ENCODE measurements at regions not wholly inside any gene's neighbourhood (a gene's known extent, or its start where the extent isn't known, plus 50 kb on each side); places are given as distances from the start of the nearest gene placed in this dataset.
"Not testable (repeated sequence)": the region's sequence is repeated elsewhere in the genome, so short reads cannot be mapped to it uniquely, and the experiment has no call there.

DNA sequence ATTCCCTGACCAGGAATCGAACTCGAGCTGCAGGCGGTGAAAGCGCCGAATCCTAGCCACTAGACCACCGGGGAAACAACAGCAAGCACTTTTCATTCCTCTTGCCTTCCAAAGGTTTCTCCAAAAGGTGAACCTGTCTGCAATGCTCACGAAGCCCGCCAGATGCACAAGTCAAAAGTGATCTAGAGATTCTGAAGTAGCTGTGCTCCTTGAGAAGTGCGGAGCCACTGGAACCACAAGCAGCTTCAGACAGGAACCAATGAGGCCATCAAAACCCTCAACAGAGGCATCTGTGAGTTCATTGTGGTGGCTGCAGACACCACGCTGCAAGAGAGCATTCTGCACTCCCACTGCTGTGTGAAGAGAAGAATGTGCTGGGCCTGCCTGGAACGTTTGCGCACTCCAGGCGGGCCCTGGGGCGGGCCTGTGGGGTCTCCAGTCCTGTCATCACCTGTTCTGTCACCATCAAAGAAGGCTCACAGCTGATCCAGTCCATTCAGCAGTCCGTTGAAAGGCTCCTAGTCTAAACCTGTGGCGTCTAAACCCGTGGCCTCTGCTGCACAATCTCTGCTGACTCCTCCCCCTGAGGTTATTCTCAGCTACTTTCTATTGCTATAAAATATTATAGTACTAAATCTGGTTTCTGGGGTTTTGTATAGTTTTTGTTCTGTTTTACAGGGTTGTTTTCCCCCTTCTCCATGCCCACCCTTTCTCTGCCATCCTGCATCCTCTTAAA lies 89.5 kb upstream of the FCGR1A start:
- not testable (repeated sequence) for TF ChIP-seq GATA2 (CRISPR knock-in tag; IDR thresholded peaks at IDR 0.05); TCF12 (IDR thresholded peaks at IDR 0.05); TAF1 (IDR thresholded peaks at IDR 0.05; ENCODE audit: borderline replicate concordance, low read depth, low read length); POLR2AphosphoS5 (IDR thresholded peaks at IDR 0.05; ENCODE audit: low read depth, low read length); FOXJ3 (CRISPR knock-in tag; IDR thresholded peaks at IDR 0.05); CTCF (IDR thresholded peaks at IDR 0.05); USF2 (IDR thresholded peaks at IDR 0.05; ENCODE audit: borderline replicate concordance, low read depth, low read length); RAD21 (IDR thresholded peaks at IDR 0.05; ENCODE audit: low read length); RCOR1 (IDR thresholded peaks at IDR 0.05; ENCODE audit: low read length); FOSL2 (IDR thresholded peaks at IDR 0.05; ENCODE audit: borderline replicate concordance, low read depth)

All from SK-N-SH (cell line).